Progenitor cell of endocrine pancreas (in vitro differentiated cells): ENCODE measurements at regions not wholly inside any gene's neighbourhood (a gene's known extent, or its start where the extent isn't known, plus 50 kb on each side); places are given as distances from the start of the nearest gene placed in this dataset.
"Not testable (repeated sequence)": the region's sequence is repeated elsewhere in the genome, so short reads cannot be mapped to it uniquely, and the experiment has no call there.

Experiments used
- DNase-seq: peaks from one replicate; pipeline ENCODE4 v3.0.0; 2021; ENCODE audit warnings: low spot score; ENCODE audit not compliant: unreplicated experiment
- H3K27ac Mint-ChIP-seq: 2 replicates; pipeline ENCODE4 v1.8.0; 2021; ENCODE audit warnings: mild to moderate bottlenecking, moderate library complexity, mixed read lengths
- H3K27me3 Mint-ChIP-seq: 2 replicates; pipeline ENCODE4 v1.8.0; 2021; ENCODE audit warnings: mixed read lengths
- H3K36me3 Mint-ChIP-seq: 2 replicates; pipeline ENCODE4 v1.8.0; 2022; ENCODE audit warnings: mixed read lengths; ENCODE audit not compliant: insufficient read depth
- H3K4me1 Mint-ChIP-seq: 2 replicates; pipeline ENCODE4 v1.8.0; 2021; ENCODE audit warnings: low read depth, mixed read lengths
- H3K4me3 Mint-ChIP-seq: 2 replicates; pipeline ENCODE4 v1.8.0; 2021; ENCODE audit warnings: low read depth, mild to moderate bottlenecking, moderate library complexity, mixed read lengths
- H3K9me3 Mint-ChIP-seq: 2 replicates; pipeline ENCODE4 v1.8.0; 2021; ENCODE audit warnings: low read depth, mixed read lengths
- CTCF ChIP-seq: fragments of 200-600 bp; sonication (generic); IDR thresholded peaks from one replicate; pipeline ENCODE4 v1.5.0; 2021; ENCODE audit warnings: antibody characterized with exemption, mild to moderate bottlenecking; ENCODE audit not compliant: unreplicated experiment

GRCh38 chr2:62627667-62628066 lies 77.8 kb upstream of the EHBP1 start:
- Mint-ChIP-seq H3K36me3 (no peaks in the 10 kb centered on the region), H3K4me1 (peaks cover 1% of the 10 kb centered on the region), H3K4me3 (no peak overlapping the region), H3K9me3 (peaks cover 9% of the 10 kb centered on the region), H3K27ac (no peak overlapping the region), H3K27me3 (no peaks in the 10 kb centered on the region)
- DNase-seq = no peak
- no peak for TF ChIP-seq CTCF

GRCh38 chr2:62624855-62625254 lies 80.7 kb upstream of the EHBP1 start:
- Mint-ChIP-seq H3K27me3 (no peaks in the 10 kb centered on the region), H3K4me1 (peaks cover 1% of the 10 kb centered on the region), H3K4me3 (no peak overlapping the region), H3K36me3 (no peaks in the 10 kb centered on the region), H3K9me3 (peaks cover 5% of the 10 kb centered on the region), H3K27ac (no peak overlapping the region)
- no peak for DNase-seq
- no peak for TF ChIP-seq CTCF

GRCh38 chr2:62616486-62616885 lies 89.0 kb upstream of the EHBP1 start:
- H3K36me3 Mint-ChIP-seq, H3K4me1 Mint-ChIP-seq, H3K27me3 Mint-ChIP-seq, DNase-seq, H3K27ac Mint-ChIP-seq, H3K4me3 Mint-ChIP-seq: not testable (repeated sequence)
- H3K9me3 Mint-ChIP-seq = peaks cover 19% of the 10 kb centered on the region

GRCh38 chr2:62611854-62612253 lies 93.7 kb upstream of the EHBP1 start:
- no peak overlapping the region for H3K27ac Mint-ChIP-seq
- H3K4me3 Mint-ChIP-seq = no peak overlapping the region
- peaks cover 1% of the 10 kb centered on the region for H3K9me3 Mint-ChIP-seq
- H3K4me1 Mint-ChIP-seq = no peaks in the 10 kb centered on the region
- no peaks in the 10 kb centered on the region for H3K27me3 Mint-ChIP-seq
- no peak for TF ChIP-seq CTCF
- DNase-seq = no peak
- no peaks in the 10 kb centered on the region for H3K36me3 Mint-ChIP-seq

- not testable (repeated sequence) for H3K4me3 Mint-ChIP-seq, DNase-seq, H3K27ac Mint-ChIP-seq, H3K27me3 Mint-ChIP-seq, H3K9me3 Mint-ChIP-seq, H3K4me1 Mint-ChIP-seq, H3K36me3 Mint-ChIP-seq
Observed at GRCh38 chr2:62605471-62605870, 99.5 kb upstream of the TMEM17 start.

GRCh38 chr2:62604336-62604735 lies 98.3 kb upstream of the TMEM17 start:
- Mint-ChIP-seq H3K36me3 (peaks cover 5% of the 10 kb centered on the region), H3K27me3 (no peaks in the 10 kb centered on the region), H3K4me3 (no peak overlapping the region), H3K4me1 (no peaks in the 10 kb centered on the region), H3K9me3 (peaks cover 12% of the 10 kb centered on the region), H3K27ac (no peak overlapping the region)
- no peak for DNase-seq
- TF ChIP-seq CTCF = no peak
